HL-60 (cell line): ENCODE measurements at regions not wholly inside any gene's neighbourhood (a gene's known extent, or its start where the extent isn't known, plus 50 kb on each side); places are given as distances from the start of the nearest gene placed in this dataset.

Source experiments
- DNase-seq, 2 experiments: peaks; one replicate each; pipeline ENCODE4 v3.0.0-alpha.2; 2010 to 2020; ENCODE audit warnings: low read depth in 1 of 2, low spot score in 1 of 2
- H3K27ac ChIP-seq: fragments of 250-450 bp; sonication (Bioruptor Pico); replicated peaks from 2 replicates; pipeline ENCODE4 v1.5.1; 2020; ENCODE audit warnings: mild to moderate bottlenecking, moderate library complexity
- H3K27me3 ChIP-seq: fragments of 250-450 bp; sonication (Bioruptor Pico); 2 replicates; pipeline ENCODE4 v1.5.1; 2021; ENCODE audit warnings: mild to moderate bottlenecking, moderate library complexity; ENCODE audit not compliant: insufficient read depth, poor library complexity, severe bottlenecking
- H3K4me3 ChIP-seq: replicated peaks from 2 replicates; pipeline ENCODE4 v1.5.1; 2011; ENCODE audit warnings: mild to moderate bottlenecking, control low read depth, low read length; ENCODE audit not compliant: insufficient read depth
- GABPA ChIP-seq: IDR thresholded peaks from 2 replicates; pipeline ENCODE4 v1.6.1; 2012; ENCODE audit warnings: low read depth
- POLR2AphosphoS5 ChIP-seq: IDR thresholded peaks from 2 replicates; pipeline ENCODE4 v1.6.1; 2012; ENCODE audit warnings: low read depth
- REST ChIP-seq: IDR thresholded peaks from 2 replicates; pipeline ENCODE4 v1.6.1; 2012; ENCODE audit warnings: low read depth; ENCODE audit not compliant: insufficient replicate concordance
- SPI1 ChIP-seq: IDR thresholded peaks from 2 replicates; pipeline ENCODE4 v1.6.1; 2012; ENCODE audit warnings: low read depth, mild to moderate bottlenecking, borderline replicate concordance
- TF ChIP-seq, protein P1 (sequence below): IDR thresholded peaks from one replicate; pipeline ENCODE4 v1.5.1; 2011; ENCODE audit warnings: low read length, control low read depth, inconsistent platforms; ENCODE audit not compliant: insufficient read depth

DNA sequence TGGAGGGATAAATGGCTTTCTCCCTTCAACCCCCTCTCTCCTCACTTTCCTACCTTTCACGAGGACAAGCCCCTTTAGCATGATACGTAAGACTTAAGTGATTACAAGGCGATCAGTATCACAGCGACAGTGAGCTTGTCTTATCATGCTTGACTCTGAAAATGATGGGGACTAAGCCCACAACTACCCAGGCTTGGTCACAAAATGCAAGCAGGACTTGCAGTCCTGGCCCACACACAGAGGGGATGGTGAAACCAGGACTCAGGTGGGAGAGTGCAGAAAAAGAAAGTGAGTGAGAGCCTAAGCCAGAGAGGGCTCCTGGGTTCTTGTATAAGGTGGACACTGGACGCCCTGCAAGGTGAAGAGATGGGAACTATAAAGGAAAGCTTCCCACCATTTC is 95.7 kb upstream of the ARL4C start:
- TF ChIP-seq, protein P1, sequence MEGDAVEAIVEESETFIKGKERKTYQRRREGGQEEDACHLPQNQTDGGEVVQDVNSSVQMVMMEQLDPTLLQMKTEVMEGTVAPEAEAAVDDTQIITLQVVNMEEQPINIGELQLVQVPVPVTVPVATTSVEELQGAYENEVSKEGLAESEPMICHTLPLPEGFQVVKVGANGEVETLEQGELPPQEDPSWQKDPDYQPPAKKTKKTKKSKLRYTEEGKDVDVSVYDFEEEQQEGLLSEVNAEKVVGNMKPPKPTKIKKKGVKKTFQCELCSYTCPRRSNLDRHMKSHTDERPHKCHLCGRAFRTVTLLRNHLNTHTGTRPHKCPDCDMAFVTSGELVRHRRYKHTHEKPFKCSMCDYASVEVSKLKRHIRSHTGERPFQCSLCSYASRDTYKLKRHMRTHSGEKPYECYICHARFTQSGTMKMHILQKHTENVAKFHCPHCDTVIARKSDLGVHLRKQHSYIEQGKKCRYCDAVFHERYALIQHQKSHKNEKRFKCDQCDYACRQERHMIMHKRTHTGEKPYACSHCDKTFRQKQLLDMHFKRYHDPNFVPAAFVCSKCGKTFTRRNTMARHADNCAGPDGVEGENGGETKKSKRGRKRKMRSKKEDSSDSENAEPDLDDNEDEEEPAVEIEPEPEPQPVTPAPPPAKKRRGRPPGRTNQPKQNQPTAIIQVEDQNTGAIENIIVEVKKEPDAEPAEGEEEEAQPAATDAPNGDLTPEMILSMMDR: no peak
- TF ChIP-seq REST: no peak
- TF ChIP-seq GABPA: no peak
- TF ChIP-seq SPI1: no peak
- no peak for TF ChIP-seq POLR2AphosphoS5
- no peak overlapping the region for H3K27ac ChIP-seq
- no peaks in the 10 kb centered on the region for H3K27me3 ChIP-seq
- no peak for DNase-seq
- no peak overlapping the region for H3K4me3 ChIP-seq

DNA sequence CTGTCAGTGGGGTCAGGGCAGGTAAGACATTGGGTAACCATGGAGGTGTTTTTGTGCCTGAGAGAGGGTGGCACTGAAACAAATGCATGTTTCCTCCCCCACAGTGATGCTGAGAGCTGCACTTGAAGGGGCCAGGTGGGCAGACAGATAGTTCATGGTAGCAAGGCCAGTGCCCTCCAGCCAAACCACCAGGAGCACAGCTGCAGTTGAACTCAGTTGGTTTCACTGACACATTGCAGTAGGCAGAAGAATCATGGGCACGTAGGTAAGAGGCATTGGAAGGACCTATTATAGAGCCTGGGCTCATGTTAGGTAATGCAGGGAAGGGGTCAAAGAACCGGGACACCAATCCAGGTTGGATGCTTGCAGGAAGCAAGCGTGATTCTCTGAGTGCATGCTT is 93.2 kb upstream of the ARL4C start:
- DNase-seq: no peak
- Histone ChIP-seq H3K27me3 (no peaks in the 10 kb centered on the region), H3K4me3 (no peak overlapping the region), H3K27ac (no peak overlapping the region)
- TF ChIP-seq REST: no peak
- no peak for TF ChIP-seq POLR2AphosphoS5
- TF ChIP-seq, protein P1: no peak
- TF ChIP-seq GABPA: no peak
- no peak for TF ChIP-seq SPI1

DNA sequence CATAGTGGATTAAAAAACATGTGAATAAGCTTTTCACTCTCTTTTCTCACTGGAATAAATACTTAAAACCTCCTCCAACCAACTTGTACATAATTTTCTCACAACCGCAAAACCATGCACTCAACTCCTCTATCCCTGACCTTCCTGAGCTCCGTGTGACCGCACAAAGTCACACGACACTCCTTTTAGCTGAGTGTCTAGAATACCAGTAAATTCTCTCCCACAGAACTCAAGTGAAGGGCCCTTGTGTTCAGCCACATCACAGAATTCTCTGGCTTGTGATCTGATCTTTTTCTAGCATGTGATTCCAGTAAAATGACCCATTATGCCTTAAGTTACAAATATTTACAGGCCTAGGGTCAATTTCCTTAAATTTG is 91.2 kb upstream of the ARL4C start:
- H3K4me3 ChIP-seq: no peak overlapping the region
- no peaks in the 10 kb centered on the region for H3K27me3 ChIP-seq
- H3K27ac ChIP-seq: no peak overlapping the region
- TF ChIP-seq, protein P1: no peak
- TF ChIP-seq SPI1: no peak
- TF ChIP-seq GABPA: no peak
- no peak for TF ChIP-seq POLR2AphosphoS5
- TF ChIP-seq REST: no peak
- DNase-seq: no peak
